ENCODE measurements at regions not wholly inside any gene's neighbourhood (a gene's known extent, or its start where the extent isn't known, plus 50 kb on each side); places are given as distances from the start of the nearest gene placed in this dataset.

GRCh38 chr16:63933841-63934240 lies 1188.0 kb downstream of the CDH11 start:
- H3K4me3 ChIP-seq = no peak overlapping the region
- no peak for TF ChIP-seq POLR2A (IDR thresholded peaks at IDR 0.05)
- TF ChIP-seq CTCF (IDR thresholded peaks at IDR 0.05) = no peak
- intact Hi-C loops (cut with DNase I; ENCODE audit: low total_unique reads) = no loop called here
- H3K36me3 ChIP-seq = no peaks in the 10 kb centered on the region
- no peaks in the 10 kb centered on the region for H3K4me1 ChIP-seq
- DNase-seq = no peak
- H3K27ac ChIP-seq = no peak overlapping the region
- H3K9me3 ChIP-seq = no peaks in the 10 kb centered on the region
- H3K27me3 ChIP-seq = no peaks in the 10 kb centered on the region

- intact Hi-C loops (cut with DNase I; ENCODE audit: low total_unique reads) = no loop called here
- Histone ChIP-seq H3K4me3 (no peak overlapping the region), H3K27ac (no peak overlapping the region), H3K36me3 (no peaks in the 10 kb centered on the region), H3K9me3 (no peaks in the 10 kb centered on the region), H3K4me1 (no peaks in the 10 kb centered on the region), H3K27me3 (no peaks in the 10 kb centered on the region)
- DNase-seq = no peak
- no peak for TF ChIP-seq CTCF (IDR thresholded peaks at IDR 0.05)
- no peak for TF ChIP-seq POLR2A (IDR thresholded peaks at IDR 0.05)
Measured at GRCh38 chr16:63928421-63928820, 1193.4 kb downstream of the CDH11 start.

GRCh38 chr16:63925221-63925620 lies 1196.6 kb downstream of the CDH11 start:
- Histone ChIP-seq H3K27ac (no peak overlapping the region), H3K9me3 (no peaks in the 10 kb centered on the region), H3K4me3 (no peak overlapping the region), H3K27me3 (no peaks in the 10 kb centered on the region), H3K36me3 (no peaks in the 10 kb centered on the region), H3K4me1 (no peaks in the 10 kb centered on the region)
- intact Hi-C loops (cut with DNase I; ENCODE audit: low total_unique reads) = no loop called here
- no peak for DNase-seq
- TF ChIP-seq POLR2A (IDR thresholded peaks at IDR 0.05) (no peak), CTCF (IDR thresholded peaks at IDR 0.05) (no peak)

GRCh38 chr16:63922560-63922959 lies 1199.3 kb downstream of the CDH11 start:
- TF ChIP-seq CTCF (IDR thresholded peaks at IDR 0.05) = no peak
- TF ChIP-seq POLR2A (IDR thresholded peaks at IDR 0.05) = no peak
- H3K4me1 ChIP-seq = no peaks in the 10 kb centered on the region
- intact Hi-C loops (cut with DNase I; ENCODE audit: low total_unique reads) = no loop called here

GRCh38 chr16:63921737-63922295 lies 1200.0 kb downstream of the CDH11 start:
- intact Hi-C loops (cut with DNase I; ENCODE audit: low total_unique reads) = no loop called here
- no peak for DNase-seq
- Histone ChIP-seq H3K36me3 (no peaks in the 10 kb centered on the region), H3K27me3 (no peaks in the 10 kb centered on the region), H3K4me1 (no peaks in the 10 kb centered on the region), H3K27ac (no peak overlapping the region), H3K4me3 (no peak overlapping the region), H3K9me3 (no peaks in the 10 kb centered on the region)
- TF ChIP-seq POLR2A (IDR thresholded peaks at IDR 0.05) (no peak), CTCF (IDR thresholded peaks at IDR 0.05) (no peak)

More at GRCh38 chr16:63922560-63922959, 1199.3 kb downstream of the CDH11 start:
- no peaks in the 10 kb centered on the region for H3K36me3 ChIP-seq
- no peak for DNase-seq
- H3K27ac ChIP-seq = no peak overlapping the region
- H3K27me3 ChIP-seq = no peaks in the 10 kb centered on the region
- no peak overlapping the region for H3K4me3 ChIP-seq
- no peaks in the 10 kb centered on the region for H3K9me3 ChIP-seq

Data from uterus (tissue), 3 donors.